Progenitor cell of endocrine pancreas (in vitro differentiated cells): ENCODE measurements at regions not wholly inside any gene's neighbourhood (a gene's known extent, or its start where the extent isn't known, plus 50 kb on each side); places are given as distances from the start of the nearest gene placed in this dataset.

ENCODE experiments used
- DNase-seq: peaks from one replicate; pipeline ENCODE4 v3.0.0; 2021; ENCODE audit warnings: low spot score; ENCODE audit not compliant: unreplicated experiment
- H3K27ac Mint-ChIP-seq: 2 replicates; pipeline ENCODE4 v1.8.0; 2021; ENCODE audit warnings: mild to moderate bottlenecking, moderate library complexity, mixed read lengths
- H3K27me3 Mint-ChIP-seq: 2 replicates; pipeline ENCODE4 v1.8.0; 2021; ENCODE audit warnings: mixed read lengths
- H3K36me3 Mint-ChIP-seq: 2 replicates; pipeline ENCODE4 v1.8.0; 2022; ENCODE audit warnings: mixed read lengths; ENCODE audit not compliant: insufficient read depth
- H3K4me1 Mint-ChIP-seq: 2 replicates; pipeline ENCODE4 v1.8.0; 2021; ENCODE audit warnings: low read depth, mixed read lengths
- H3K4me3 Mint-ChIP-seq: 2 replicates; pipeline ENCODE4 v1.8.0; 2021; ENCODE audit warnings: low read depth, mild to moderate bottlenecking, moderate library complexity, mixed read lengths
- H3K9me3 Mint-ChIP-seq: 2 replicates; pipeline ENCODE4 v1.8.0; 2021; ENCODE audit warnings: low read depth, mixed read lengths
- CTCF ChIP-seq: fragments of 200-600 bp; sonication (generic); IDR thresholded peaks from one replicate; pipeline ENCODE4 v1.5.0; 2021; ENCODE audit warnings: antibody characterized with exemption, mild to moderate bottlenecking; ENCODE audit not compliant: unreplicated experiment

GRCh38 chr7:91408388-91409154 lies 144.3 kb downstream of the FZD1 start:
- Mint-ChIP-seq H3K27me3 (peaks cover 2% of the 10 kb centered on the region), H3K4me1 (peaks cover 2% of the 10 kb centered on the region), H3K36me3 (no peaks in the 10 kb centered on the region), H3K4me3 (no peak overlapping the region), H3K9me3 (no peaks in the 10 kb centered on the region), H3K27ac (no peak overlapping the region)
- no peak for DNase-seq
- TF ChIP-seq CTCF: no peak

- no peaks in the 10 kb centered on the region for H3K9me3 Mint-ChIP-seq
- no peaks in the 10 kb centered on the region for H3K36me3 Mint-ChIP-seq
- TF ChIP-seq CTCF: no peak
- peaks cover 14% of the 10 kb centered on the region for H3K27me3 Mint-ChIP-seq
- H3K27ac Mint-ChIP-seq: no peak overlapping the region
- no peak overlapping the region for H3K4me3 Mint-ChIP-seq
- peaks cover under 1% of the 10 kb centered on the region for H3K4me1 Mint-ChIP-seq
- DNase-seq: no peak
These were observed 146.8 kb downstream of the FZD1 start for GRCh38 chr7:91411060-91411459.

GRCh38 chr7:91412298-91412697 lies 148.1 kb downstream of the FZD1 start:
- H3K4me1 Mint-ChIP-seq: peaks cover 4% of the 10 kb centered on the region

GRCh38 chr7:91414734-91415133 lies 150.5 kb downstream of the FZD1 start:
- no peak for DNase-seq
- H3K4me1 Mint-ChIP-seq: peaks cover 4% of the 10 kb centered on the region
- no peaks in the 10 kb centered on the region for H3K36me3 Mint-ChIP-seq
- H3K9me3 Mint-ChIP-seq: no peaks in the 10 kb centered on the region
- H3K27me3 Mint-ChIP-seq: peaks cover 14% of the 10 kb centered on the region
- no peak overlapping the region for H3K27ac Mint-ChIP-seq
- H3K4me3 Mint-ChIP-seq: no peak overlapping the region
- no peak for TF ChIP-seq CTCF

More at GRCh38 chr7:91412298-91412697, 148.1 kb downstream of the FZD1 start:
- H3K27me3 Mint-ChIP-seq: peaks cover 14% of the 10 kb centered on the region
- no peaks in the 10 kb centered on the region for H3K9me3 Mint-ChIP-seq
- no peak for TF ChIP-seq CTCF
- no peak overlapping the region for H3K27ac Mint-ChIP-seq
- H3K36me3 Mint-ChIP-seq: no peaks in the 10 kb centered on the region
- H3K4me3 Mint-ChIP-seq: no peak overlapping the region
- no peak for DNase-seq

- no peaks in the 10 kb centered on the region for H3K9me3 Mint-ChIP-seq
- peaks cover 14% of the 10 kb centered on the region for H3K27me3 Mint-ChIP-seq
- H3K36me3 Mint-ChIP-seq: no peaks in the 10 kb centered on the region
- no peak overlapping the region for H3K4me3 Mint-ChIP-seq
- no peak for TF ChIP-seq CTCF
- H3K4me1 Mint-ChIP-seq: peaks cover 4% of the 10 kb centered on the region
- DNase-seq: no peak
- no peak overlapping the region for H3K27ac Mint-ChIP-seq
These were observed 152.1 kb downstream of the FZD1 start for GRCh38 chr7:91416155-91416865.
